MM.1S (cell line): ENCODE measurements at regions not wholly inside any gene's neighbourhood (a gene's known extent, or its start where the extent isn't known, plus 50 kb on each side); places are given as distances from the start of the nearest gene placed in this dataset.

Source experiments
- CTCF ChIP-seq: fragments of 300-600 bp; sonication (generic); IDR thresholded peaks from 2 replicates; pipeline ENCODE4 v1.5.1; 2016; ENCODE audit warnings: antibody characterized with exemption, low read length, mixed read lengths
- EZH2 ChIP-seq: fragments of 300-600 bp; sonication (generic); optimal IDR thresholded peaks from 2 replicates; pipeline ENCODE3; 2017; ENCODE audit warnings: low read depth, mild to moderate bottlenecking, antibody characterized with exemption, low read length, mixed read lengths

- TF ChIP-seq EZH2, result no peak
- TF ChIP-seq CTCF, result no peak
These were observed 96.3 kb downstream of the PTPRS start for GRCh38 chr19:5244351-5244750.
